ENCODE measurements at regions not wholly inside any gene's neighbourhood (a gene's known extent, or its start where the extent isn't known, plus 50 kb on each side); places are given as distances from the start of the nearest gene placed in this dataset.

DNA sequence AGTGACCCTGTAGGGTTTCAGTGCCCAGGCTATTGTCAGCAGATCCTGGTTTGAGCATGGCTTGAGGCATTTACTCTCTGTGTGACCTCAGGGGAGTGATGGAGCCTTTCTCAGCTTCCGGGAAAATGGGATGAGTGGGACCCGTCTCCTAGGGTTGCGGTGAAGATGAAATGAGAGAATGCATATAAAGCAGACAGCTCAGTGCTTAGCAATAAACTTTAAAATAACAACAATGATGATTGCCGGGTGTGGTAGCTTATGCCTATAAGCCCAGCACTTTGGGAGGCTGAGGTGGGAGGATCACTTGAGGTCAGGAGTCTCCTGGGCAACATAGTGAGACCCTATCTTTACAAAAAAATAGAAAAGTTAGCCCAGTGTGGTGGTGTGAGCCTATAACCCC, 106.0 kb upstream of the MTHFD1L start (continued):
- TF ChIP-seq EZH2 (IDR thresholded peaks at IDR 0.05; ENCODE audit: low read depth, unreplicated experiment) = no peak
- no peak for TF ChIP-seq CREB1 (CRISPR knock-in tag; IDR thresholded peaks at IDR 0.05; ENCODE audit: low read depth)
- TF ChIP-seq ZNF331 (CRISPR knock-in tag; IDR thresholded peaks at IDR 0.05; ENCODE audit: low read depth) = no peak
- no peak for TF ChIP-seq NANOG (IDR thresholded peaks at IDR 0.05; ENCODE audit: borderline replicate concordance)
- no peak for TF ChIP-seq POLR2AphosphoS5 (IDR thresholded peaks at IDR 0.05; ENCODE audit: low read depth)
- TF ChIP-seq, protein P1, sequence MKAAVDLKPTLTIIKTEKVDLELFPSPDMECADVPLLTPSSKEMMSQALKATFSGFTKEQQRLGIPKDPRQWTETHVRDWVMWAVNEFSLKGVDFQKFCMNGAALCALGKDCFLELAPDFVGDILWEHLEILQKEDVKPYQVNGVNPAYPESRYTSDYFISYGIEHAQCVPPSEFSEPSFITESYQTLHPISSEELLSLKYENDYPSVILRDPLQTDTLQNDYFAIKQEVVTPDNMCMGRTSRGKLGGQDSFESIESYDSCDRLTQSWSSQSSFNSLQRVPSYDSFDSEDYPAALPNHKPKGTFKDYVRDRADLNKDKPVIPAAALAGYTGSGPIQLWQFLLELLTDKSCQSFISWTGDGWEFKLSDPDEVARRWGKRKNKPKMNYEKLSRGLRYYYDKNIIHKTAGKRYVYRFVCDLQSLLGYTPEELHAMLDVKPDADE (IDR thresholded peaks at IDR 0.05) = no peak
- no peak for TF ChIP-seq EZH2phosphoT487 (IDR thresholded peaks at IDR 0.05; ENCODE audit: unreplicated experiment)
- TF ChIP-seq STAT1 (IDR thresholded peaks at IDR 0.05; ENCODE audit: unreplicated experiment) = no peak
- no peak for TF ChIP-seq ZNF114 (CRISPR knock-in tag; IDR thresholded peaks at IDR 0.05)
- no peak for TF ChIP-seq JUNB (IDR thresholded peaks at IDR 0.05; ENCODE audit: unreplicated experiment)

DNA sequence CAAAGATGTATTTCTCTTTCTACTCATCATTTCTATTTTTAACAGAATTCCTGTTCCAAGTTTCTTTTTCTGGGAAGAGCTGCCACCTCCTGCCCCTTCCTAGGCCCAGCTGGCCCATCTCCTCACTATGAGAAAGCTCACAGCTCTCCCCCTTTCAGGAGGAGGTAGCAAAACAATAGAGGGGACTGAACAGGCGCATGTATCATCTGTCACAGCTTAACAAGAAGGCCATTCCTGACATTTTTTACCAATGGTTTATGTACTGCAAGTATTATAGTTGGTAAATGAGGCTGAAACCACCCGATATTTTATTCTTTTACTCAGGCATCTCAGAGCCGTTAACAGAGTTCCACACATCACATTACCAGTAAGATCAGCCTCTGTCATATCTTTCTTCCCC, 103.7 kb upstream of the MTHFD1L start:
- Mint-ChIP-seq H3K36me3 (ENCODE audit: low read depth) (no peaks in the 10 kb centered on the region), H3K9me3 (no peaks in the 10 kb centered on the region), H3K27ac (no peak overlapping the region), H3K4me1 (peaks cover 16% of the 10 kb centered on the region), H3K27me3 (ENCODE audit: insufficient read depth, low read depth, poor library complexity) (peaks cover 2% of the 10 kb centered on the region), H3K4me3 (no peak overlapping the region)
- H4K20me1 ChIP-seq (replicated peaks; ENCODE audit: insufficient read depth) = no peaks in the 10 kb centered on the region
- H3K4me3 ChIP-seq = no peak overlapping the region
- DNase-seq (ENCODE audit: low spot score) (no peak), ATAC-seq (no peak)
- no peak overlapping the region for H3K27ac ChIP-seq (ENCODE audit: low read depth)
- no peak for TF ChIP-seq CREB1 (CRISPR knock-in tag; IDR thresholded peaks at IDR 0.05; ENCODE audit: low read depth)
- TF ChIP-seq ZNF331 (CRISPR knock-in tag; IDR thresholded peaks at IDR 0.05; ENCODE audit: low read depth) = no peak
- TF ChIP-seq POLR2AphosphoS5 (IDR thresholded peaks at IDR 0.05; ENCODE audit: low read depth) = no peak
- TF ChIP-seq JUNB (IDR thresholded peaks at IDR 0.05; ENCODE audit: unreplicated experiment) = no peak
- no peak for TF ChIP-seq EZH2 (IDR thresholded peaks at IDR 0.05; ENCODE audit: low read depth, unreplicated experiment)
- no peak for TF ChIP-seq ZNF114 (CRISPR knock-in tag; IDR thresholded peaks at IDR 0.05)
- TF ChIP-seq, protein P2, sequence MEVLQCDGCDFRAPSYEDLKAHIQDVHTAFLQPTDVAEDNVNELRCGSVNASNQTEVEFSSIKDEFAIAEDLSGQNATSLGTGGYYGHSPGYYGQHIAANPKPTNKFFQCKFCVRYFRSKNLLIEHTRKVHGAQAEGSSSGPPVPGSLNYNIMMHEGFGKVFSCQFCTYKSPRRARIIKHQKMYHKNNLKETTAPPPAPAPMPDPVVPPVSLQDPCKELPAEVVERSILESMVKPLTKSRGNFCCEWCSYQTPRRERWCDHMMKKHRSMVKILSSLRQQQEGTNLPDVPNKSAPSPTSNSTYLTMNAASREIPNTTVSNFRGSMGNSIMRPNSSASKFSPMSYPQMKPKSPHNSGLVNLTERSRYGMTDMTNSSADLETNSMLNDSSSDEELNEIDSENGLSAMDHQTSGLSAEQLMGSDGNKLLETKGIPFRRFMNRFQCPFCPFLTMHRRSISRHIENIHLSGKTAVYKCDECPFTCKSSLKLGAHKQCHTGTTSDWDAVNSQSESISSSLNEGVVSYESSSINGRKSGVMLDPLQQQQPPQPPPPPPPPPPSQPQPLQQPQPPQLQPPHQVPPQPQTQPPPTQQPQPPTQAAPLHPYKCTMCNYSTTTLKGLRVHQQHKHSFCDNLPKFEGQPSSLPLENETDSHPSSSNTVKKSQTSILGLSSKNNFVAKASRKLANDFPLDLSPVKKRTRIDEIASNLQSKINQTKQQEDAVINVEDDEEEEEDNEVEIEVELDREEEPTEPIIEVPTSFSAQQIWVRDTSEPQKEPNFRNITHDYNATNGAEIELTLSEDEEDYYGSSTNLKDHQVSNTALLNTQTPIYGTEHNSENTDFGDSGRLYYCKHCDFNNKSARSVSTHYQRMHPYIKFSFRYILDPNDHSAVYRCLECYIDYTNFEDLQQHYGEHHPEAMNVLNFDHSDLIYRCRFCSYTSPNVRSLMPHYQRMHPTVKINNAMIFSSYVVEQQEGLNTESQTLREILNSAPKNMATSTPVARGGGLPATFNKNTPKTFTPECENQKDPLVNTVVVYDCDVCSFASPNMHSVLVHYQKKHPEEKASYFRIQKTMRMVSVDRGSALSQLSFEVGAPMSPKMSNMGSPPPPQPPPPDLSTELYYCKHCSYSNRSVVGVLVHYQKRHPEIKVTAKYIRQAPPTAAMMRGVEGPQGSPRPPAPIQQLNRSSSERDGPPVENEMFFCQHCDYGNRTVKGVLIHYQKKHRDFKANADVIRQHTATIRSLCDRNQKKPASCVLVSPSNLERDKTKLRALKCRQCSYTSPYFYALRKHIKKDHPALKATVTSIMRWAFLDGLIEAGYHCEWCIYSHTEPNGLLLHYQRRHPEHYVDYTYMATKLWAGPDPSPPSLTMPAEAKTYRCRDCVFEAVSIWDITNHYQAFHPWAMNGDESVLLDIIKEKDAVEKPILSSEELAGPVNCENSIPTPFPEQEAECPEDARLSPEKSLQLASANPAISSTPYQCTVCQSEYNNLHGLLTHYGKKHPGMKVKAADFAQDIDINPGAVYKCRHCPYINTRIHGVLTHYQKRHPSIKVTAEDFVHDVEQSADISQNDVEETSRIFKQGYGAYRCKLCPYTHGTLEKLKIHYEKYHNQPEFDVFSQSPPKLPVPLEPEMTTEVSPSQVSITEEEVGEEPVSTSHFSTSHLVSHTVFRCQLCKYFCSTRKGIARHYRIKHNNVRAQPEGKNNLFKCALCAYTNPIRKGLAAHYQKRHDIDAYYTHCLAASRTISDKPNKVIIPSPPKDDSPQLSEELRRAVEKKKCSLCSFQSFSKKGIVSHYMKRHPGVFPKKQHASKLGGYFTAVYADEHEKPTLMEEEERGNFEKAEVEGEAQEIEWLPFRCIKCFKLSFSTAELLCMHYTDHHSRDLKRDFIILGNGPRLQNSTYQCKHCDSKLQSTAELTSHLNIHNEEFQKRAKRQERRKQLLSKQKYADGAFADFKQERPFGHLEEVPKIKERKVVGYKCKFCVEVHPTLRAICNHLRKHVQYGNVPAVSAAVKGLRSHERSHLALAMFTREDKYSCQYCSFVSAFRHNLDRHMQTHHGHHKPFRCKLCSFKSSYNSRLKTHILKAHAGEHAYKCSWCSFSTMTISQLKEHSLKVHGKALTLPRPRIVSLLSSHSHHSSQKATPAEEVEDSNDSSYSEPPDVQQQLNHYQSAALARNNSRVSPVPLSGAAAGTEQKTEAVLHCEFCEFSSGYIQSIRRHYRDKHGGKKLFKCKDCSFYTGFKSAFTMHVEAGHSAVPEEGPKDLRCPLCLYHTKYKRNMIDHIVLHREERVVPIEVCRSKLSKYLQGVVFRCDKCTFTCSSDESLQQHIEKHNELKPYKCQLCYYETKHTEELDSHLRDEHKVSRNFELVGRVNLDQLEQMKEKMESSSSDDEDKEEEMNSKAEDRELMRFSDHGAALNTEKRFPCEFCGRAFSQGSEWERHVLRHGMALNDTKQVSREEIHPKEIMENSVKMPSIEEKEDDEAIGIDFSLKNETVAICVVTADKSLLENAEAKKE (CRISPR knock-in tag; IDR thresholded peaks at IDR 0.05) = no peak
- no peak for TF ChIP-seq NANOG (IDR thresholded peaks at IDR 0.05; ENCODE audit: borderline replicate concordance)
- TF ChIP-seq, protein P3, sequence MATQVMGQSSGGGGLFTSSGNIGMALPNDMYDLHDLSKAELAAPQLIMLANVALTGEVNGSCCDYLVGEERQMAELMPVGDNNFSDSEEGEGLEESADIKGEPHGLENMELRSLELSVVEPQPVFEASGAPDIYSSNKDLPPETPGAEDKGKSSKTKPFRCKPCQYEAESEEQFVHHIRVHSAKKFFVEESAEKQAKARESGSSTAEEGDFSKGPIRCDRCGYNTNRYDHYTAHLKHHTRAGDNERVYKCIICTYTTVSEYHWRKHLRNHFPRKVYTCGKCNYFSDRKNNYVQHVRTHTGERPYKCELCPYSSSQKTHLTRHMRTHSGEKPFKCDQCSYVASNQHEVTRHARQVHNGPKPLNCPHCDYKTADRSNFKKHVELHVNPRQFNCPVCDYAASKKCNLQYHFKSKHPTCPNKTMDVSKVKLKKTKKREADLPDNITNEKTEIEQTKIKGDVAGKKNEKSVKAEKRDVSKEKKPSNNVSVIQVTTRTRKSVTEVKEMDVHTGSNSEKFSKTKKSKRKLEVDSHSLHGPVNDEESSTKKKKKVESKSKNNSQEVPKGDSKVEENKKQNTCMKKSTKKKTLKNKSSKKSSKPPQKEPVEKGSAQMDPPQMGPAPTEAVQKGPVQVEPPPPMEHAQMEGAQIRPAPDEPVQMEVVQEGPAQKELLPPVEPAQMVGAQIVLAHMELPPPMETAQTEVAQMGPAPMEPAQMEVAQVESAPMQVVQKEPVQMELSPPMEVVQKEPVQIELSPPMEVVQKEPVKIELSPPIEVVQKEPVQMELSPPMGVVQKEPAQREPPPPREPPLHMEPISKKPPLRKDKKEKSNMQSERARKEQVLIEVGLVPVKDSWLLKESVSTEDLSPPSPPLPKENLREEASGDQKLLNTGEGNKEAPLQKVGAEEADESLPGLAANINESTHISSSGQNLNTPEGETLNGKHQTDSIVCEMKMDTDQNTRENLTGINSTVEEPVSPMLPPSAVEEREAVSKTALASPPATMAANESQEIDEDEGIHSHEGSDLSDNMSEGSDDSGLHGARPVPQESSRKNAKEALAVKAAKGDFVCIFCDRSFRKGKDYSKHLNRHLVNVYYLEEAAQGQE (IDR thresholded peaks at IDR 0.05; ENCODE audit: unreplicated experiment) = no peak
- no peaks in the 10 kb centered on the region for H3K27me3 ChIP-seq (ENCODE audit: insufficient read depth)
- no peak overlapping the region for H3K4me2 ChIP-seq
- no peaks in the 10 kb centered on the region for H3K79me2 ChIP-seq (replicated peaks; ENCODE audit: insufficient read depth)
- H2AFZ ChIP-seq = no peak overlapping the region
- H3F3A ChIP-seq (replicated peaks; ENCODE audit: low read depth) = no peaks in the 10 kb centered on the region
- H3K9me2 ChIP-seq (ENCODE audit: insufficient read depth) = no peaks in the 10 kb centered on the region
- H3K36me3 ChIP-seq (ENCODE audit: insufficient read depth) = no peaks in the 10 kb centered on the region
- H3K4me1 ChIP-seq (ENCODE audit: insufficient read depth) = peaks cover 17% of the 10 kb centered on the region
